ENCODE measurements at regions not wholly inside any gene's neighbourhood (a gene's known extent, or its start where the extent isn't known, plus 50 kb on each side); places are given as distances from the start of the nearest gene placed in this dataset.

DNA sequence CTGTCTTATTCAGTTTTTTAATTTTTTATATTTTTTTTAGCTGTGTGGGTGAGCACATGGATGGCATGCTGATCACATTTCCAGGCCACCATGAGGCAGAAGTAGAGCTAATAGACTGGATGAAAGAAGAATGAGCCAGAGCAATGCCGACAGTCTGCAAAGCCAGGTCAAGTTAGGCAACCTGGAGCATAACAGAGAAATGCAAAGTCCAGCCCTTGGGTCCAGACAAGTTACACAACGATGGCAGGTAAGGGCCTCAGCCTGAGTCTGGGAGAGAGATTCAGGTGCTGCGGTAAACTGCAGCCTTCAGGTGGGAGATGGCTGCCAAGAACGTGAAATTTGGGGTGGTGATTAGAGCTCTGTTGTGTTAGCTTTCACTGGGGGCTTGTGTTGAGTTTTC is 84.0 kb upstream of the CACNA2D3 start:
- no peak for TF ChIP-seq POLR2AphosphoS5 (IDR thresholded peaks at IDR 0.05; ENCODE audit: borderline replicate concordance, low read depth, low read length)
- no peak for TF ChIP-seq EZH2 (IDR thresholded peaks at IDR 0.05)
